Suprapubic skin (tissue), 4 donors: ENCODE measurements at regions not wholly inside any gene's neighbourhood (a gene's known extent, or its start where the extent isn't known, plus 50 kb on each side); places are given as distances from the start of the nearest gene placed in this dataset.

Experiments used
- EP300 ChIP-seq: sonication (generic); formaldehyde crosslinking; IDR thresholded peaks from one replicate; pipeline ENCODE4 v1.6.1; 2017; ENCODE audit warnings: antibody characterized with exemption
- POLR2A ChIP-seq, 2 donors: fragments of 450-650 bp; IDR thresholded peaks; one replicate each; pipeline ENCODE4 v1.6.1; 2017; ENCODE audit warnings: antibody characterized with exemption in 2 of 2, mild to moderate bottlenecking in 2 of 2, moderate library complexity in 2 of 2
- POLR2AphosphoS5 ChIP-seq, 3 donors: sonication (generic); formaldehyde crosslinking; IDR thresholded peaks; one replicate each; pipeline ENCODE4 v1.6.1; 2017; ENCODE audit warnings: antibody characterized with exemption in 3 of 3
- TF ChIP-seq, protein P1 (sequence below), 2 donors: fragments of 200-600 bp in 1 of 2; fragments of 450-650 bp in 1 of 2; sonication (generic) in 1 of 2; IDR thresholded peaks; one replicate each; pipeline ENCODE4 v1.5.1; 2016 to 2019; ENCODE audit warnings: antibody characterized with exemption in 2 of 2, mild to moderate bottlenecking in 1 of 2, moderate library complexity in 1 of 2

DNA sequence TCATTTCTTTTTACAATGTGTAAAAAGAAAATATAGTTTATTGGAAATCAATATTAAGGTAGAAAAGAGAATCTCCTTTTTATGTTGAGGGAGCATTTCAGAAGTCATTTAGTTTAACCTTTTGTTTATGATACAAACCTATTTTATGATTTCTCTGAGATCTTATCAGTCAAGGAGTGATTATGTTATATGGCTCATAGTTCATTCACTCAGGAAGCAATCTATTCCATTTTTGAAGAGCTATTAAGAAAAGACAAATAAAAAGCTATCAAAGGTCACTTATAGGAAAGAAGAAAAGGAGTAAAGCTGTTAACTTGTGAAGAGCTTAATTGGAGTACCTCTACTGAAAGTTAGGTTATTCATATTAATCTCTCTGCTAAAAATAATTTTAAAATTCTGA, 526.6 kb upstream of the JAG1 start:
- no peak for TF ChIP-seq POLR2A (IDR thresholded peaks at IDR 0.05)
- TF ChIP-seq EP300: no peak
- TF ChIP-seq, protein P1, sequence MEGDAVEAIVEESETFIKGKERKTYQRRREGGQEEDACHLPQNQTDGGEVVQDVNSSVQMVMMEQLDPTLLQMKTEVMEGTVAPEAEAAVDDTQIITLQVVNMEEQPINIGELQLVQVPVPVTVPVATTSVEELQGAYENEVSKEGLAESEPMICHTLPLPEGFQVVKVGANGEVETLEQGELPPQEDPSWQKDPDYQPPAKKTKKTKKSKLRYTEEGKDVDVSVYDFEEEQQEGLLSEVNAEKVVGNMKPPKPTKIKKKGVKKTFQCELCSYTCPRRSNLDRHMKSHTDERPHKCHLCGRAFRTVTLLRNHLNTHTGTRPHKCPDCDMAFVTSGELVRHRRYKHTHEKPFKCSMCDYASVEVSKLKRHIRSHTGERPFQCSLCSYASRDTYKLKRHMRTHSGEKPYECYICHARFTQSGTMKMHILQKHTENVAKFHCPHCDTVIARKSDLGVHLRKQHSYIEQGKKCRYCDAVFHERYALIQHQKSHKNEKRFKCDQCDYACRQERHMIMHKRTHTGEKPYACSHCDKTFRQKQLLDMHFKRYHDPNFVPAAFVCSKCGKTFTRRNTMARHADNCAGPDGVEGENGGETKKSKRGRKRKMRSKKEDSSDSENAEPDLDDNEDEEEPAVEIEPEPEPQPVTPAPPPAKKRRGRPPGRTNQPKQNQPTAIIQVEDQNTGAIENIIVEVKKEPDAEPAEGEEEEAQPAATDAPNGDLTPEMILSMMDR (IDR thresholded peaks at IDR 0.05): no peak
- TF ChIP-seq POLR2AphosphoS5 (IDR thresholded peaks at IDR 0.05): no peak
